ENCODE measurements at regions not wholly inside any gene's neighbourhood (a gene's known extent, or its start where the extent isn't known, plus 50 kb on each side); places are given as distances from the start of the nearest gene placed in this dataset.

GRCh38 chr12:58570411-58570810, 349.9 kb downstream of the LRIG3 start:
- peaks cover 0 to 5% of the 10 kb centered on the region in 2 donors for H3K9me3 ChIP-seq (replicated peaks in 1 of 2; ENCODE audit: control insufficient read depth in 1 of 2, insufficient read depth in 1 of 2, low read length in 2 of 2)
- H3K79me2 ChIP-seq (ENCODE audit: insufficient read depth, low read length), result no peaks in the 10 kb centered on the region
- TF ChIP-seq CTCF (IDR thresholded peaks at IDR 0.05), result no peak
- Mint-ChIP-seq H3K4me3 (no peak overlapping the region), H3K36me3 (no peaks in the 10 kb centered on the region), H3K4me1 (no peaks in the 10 kb centered on the region), H3K9me3 (peaks cover 0 to 5% (median 0%) of the 10 kb centered on the region in 7 donors), H3K27ac (no peak overlapping the region), H3K27me3 (ENCODE audit: low read depth in 3 of 3) (peaks cover 0 to 1% (median 0%) of the 10 kb centered on the region in 3 donors)
- H3K9ac ChIP-seq (ENCODE audit: insufficient read depth, low read length, poor library complexity, severe bottlenecking), result no peak overlapping the region
- WGBS (ENCODE audit: insufficient coverage), result no CpG with 5 or more reads among the region's 1 CpG
- H3K4me2 ChIP-seq (replicated peaks; ENCODE audit: extremely low read depth, low read length, poor library complexity, severe bottlenecking), result no peak overlapping the region
- H3K4me3 ChIP-seq (replicated peaks in 1 of 3; ENCODE audit: low read depth in 2 of 3, low read length in 3 of 3), result no peak overlapping the region
- no peak overlapping the region for H2AFZ ChIP-seq (ENCODE audit: insufficient read depth, low read depth, low read length, poor library complexity, severe bottlenecking)
- H3K4me1 ChIP-seq (ENCODE audit: control insufficient read depth in 1 of 2, insufficient read depth in 2 of 2, low read length in 2 of 2), result no peaks in the 10 kb centered on the region
- intact Hi-C loops (cut with micrococcal nuclease), result no loop called here
- no peak for DNase-seq
- no peak overlapping the region for H3K27ac ChIP-seq (ENCODE audit: low read depth in 1 of 2, low read length in 2 of 2)
- no peaks in the 10 kb centered on the region for H3K27me3 ChIP-seq (ENCODE audit: control insufficient read depth in 2 of 2, insufficient read depth in 2 of 2, low read length in 2 of 2)
- H3K36me3 ChIP-seq (replicated peaks in 1 of 2; ENCODE audit: control insufficient read depth in 1 of 2, insufficient read depth in 2 of 2, low read length in 2 of 2), result no peaks in the 10 kb centered on the region
- no peaks in the 10 kb centered on the region for H4K20me1 ChIP-seq (ENCODE audit: insufficient read depth, low read length)

- no peaks in the 10 kb centered on the region for H3K36me3 ChIP-seq (replicated peaks in 1 of 2; ENCODE audit: control insufficient read depth in 1 of 2, insufficient read depth in 2 of 2, low read length in 2 of 2)
- H3K9ac ChIP-seq (ENCODE audit: insufficient read depth, low read length, poor library complexity, severe bottlenecking), result no peak overlapping the region
- no peak overlapping the region for H3K27ac ChIP-seq (ENCODE audit: low read depth in 1 of 2, low read length in 2 of 2)
- Mint-ChIP-seq H3K27me3 (ENCODE audit: low read depth in 3 of 3) (peaks cover 0 to 1% (median 0%) of the 10 kb centered on the region in 3 donors), H3K4me1 (no peaks in the 10 kb centered on the region), H3K9me3 (peaks cover 0 to 3% (median 0%) of the 10 kb centered on the region in 7 donors), H3K36me3 (no peaks in the 10 kb centered on the region), H3K4me3 (no peak overlapping the region), H3K27ac (peak overlapping the region in 1 of 7 donors; percentile 3)
- 71% methylated on average over 4 of the region's 5 CpGs for WGBS (ENCODE audit: insufficient coverage)
- no peaks in the 10 kb centered on the region for H4K20me1 ChIP-seq (ENCODE audit: insufficient read depth, low read length)
- TF ChIP-seq CTCF (IDR thresholded peaks at IDR 0.05), result no peak
- no peak overlapping the region for H2AFZ ChIP-seq (ENCODE audit: insufficient read depth, low read depth, low read length, poor library complexity, severe bottlenecking)
- H3K27me3 ChIP-seq (ENCODE audit: control insufficient read depth in 2 of 2, insufficient read depth in 2 of 2, low read length in 2 of 2), result no peaks in the 10 kb centered on the region
- no peaks in the 10 kb centered on the region for H3K9me3 ChIP-seq (replicated peaks in 1 of 2; ENCODE audit: control insufficient read depth in 1 of 2, insufficient read depth in 1 of 2, low read length in 2 of 2)
- intact Hi-C loops (cut with micrococcal nuclease), result no loop called here
- H3K4me2 ChIP-seq (replicated peaks; ENCODE audit: extremely low read depth, low read length, poor library complexity, severe bottlenecking), result no peak overlapping the region
- H3K4me1 ChIP-seq (ENCODE audit: control insufficient read depth in 1 of 2, insufficient read depth in 2 of 2, low read length in 2 of 2), result no peaks in the 10 kb centered on the region
- H3K4me3 ChIP-seq (replicated peaks in 1 of 3; ENCODE audit: low read depth in 2 of 3, low read length in 3 of 3), result no peak overlapping the region
- DNase-seq, result no peak
- no peaks in the 10 kb centered on the region for H3K79me2 ChIP-seq (ENCODE audit: insufficient read depth, low read length)
Measured at GRCh38 chr12:58575256-58575655, 345.0 kb downstream of the LRIG3 start.

Measured in CD14-positive monocyte (primary cell).